Neural cell (in vitro differentiated cells): ENCODE measurements at regions not wholly inside any gene's neighbourhood (a gene's known extent, or its start where the extent isn't known, plus 50 kb on each side); places are given as distances from the start of the nearest gene placed in this dataset.

ENCODE experiments used
- H2AFZ ChIP-seq: fragments of 200-600, 300-800 bp; sonication (generic), shearing (Covaris generic); 2 replicates; pipeline ENCODE4 v1.6.0; 2014; ENCODE audit warnings: low read depth, mild to moderate bottlenecking, antibody characterized with exemption, low read length, moderate library complexity
- H3F3A ChIP-seq: fragments of 200-600 bp; shearing (Covaris generic); 2 replicates; pipeline ENCODE4 v1.6.1; 2016; ENCODE audit warnings: mild to moderate bottlenecking, moderate library complexity, mixed read lengths, antibody characterized with exemption, low read length; ENCODE audit not compliant: insufficient read depth, poor library complexity, severe bottlenecking
- H3K27ac ChIP-seq: fragments of 200-600, 300-800 bp; sonication (generic), shearing (Covaris generic); 2 replicates; pipeline ENCODE4 v1.5.1; 2014; ENCODE audit warnings: mild to moderate bottlenecking, low read length, moderate library complexity
- H3K27me3 ChIP-seq: fragments of 300-800, 200-600 bp; sonication (generic), shearing (Covaris generic); 2 replicates; pipeline ENCODE4 v1.6.0; 2014; ENCODE audit warnings: mild to moderate bottlenecking, low read depth, low read length, moderate library complexity; ENCODE audit not compliant: insufficient read depth
- H3K36me3 ChIP-seq: fragments of 300-800, 200-600 bp; sonication (generic), shearing (Covaris generic); 2 replicates; pipeline ENCODE4 v1.5.1; 2014; ENCODE audit warnings: mild to moderate bottlenecking, antibody characterized with exemption, low read length, moderate library complexity; ENCODE audit not compliant: insufficient read depth
- H3K4me2 ChIP-seq: fragments of 300-800, 200-600 bp; sonication (generic), shearing (Covaris generic); 2 replicates; pipeline ENCODE4 v1.6.0; 2014; ENCODE audit warnings: mild to moderate bottlenecking, low read length
- H3K4me3 ChIP-seq: fragments of 300-800, 200-600 bp; sonication (generic), shearing (Covaris generic); 2 replicates; pipeline ENCODE4 v1.5.1; 2014; ENCODE audit warnings: mild to moderate bottlenecking, low read length, moderate library complexity
- H3K79me2 ChIP-seq: fragments of 200-600 bp; shearing (Covaris generic); replicated peaks from 2 replicates; pipeline ENCODE4 v1.6.0; 2014; ENCODE audit warnings: mild to moderate bottlenecking, low read length, moderate library complexity; ENCODE audit not compliant: insufficient read depth
- H3K9ac ChIP-seq: fragments of 300-800, 200-600 bp; sonication (generic), shearing (Covaris generic); 2 replicates; pipeline ENCODE4 v1.6.1; 2016; ENCODE audit warnings: mild to moderate bottlenecking, low read length, mixed read lengths
- H3K9me2 ChIP-seq: fragments of 200-600 bp; shearing (Covaris generic); 2 replicates; pipeline ENCODE4 v1.6.1; 2016; ENCODE audit warnings: mild to moderate bottlenecking, low read length, mixed read lengths; ENCODE audit not compliant: insufficient read depth
- H3K9me3 ChIP-seq: fragments of 200-600, 300-800 bp; sonication (generic), shearing (Covaris generic); 2 replicates; pipeline ENCODE4 v1.6.1; 2016; ENCODE audit warnings: mild to moderate bottlenecking, mixed run types, low read length, moderate library complexity, mixed read lengths
- H4K20me1 ChIP-seq: fragments of 200-600 bp; shearing (Covaris generic); 2 replicates; pipeline ENCODE4 v1.6.1; 2016; ENCODE audit warnings: mild to moderate bottlenecking, mixed run types; ENCODE audit not compliant: insufficient read depth
- CTCF ChIP-seq: fragments of 450-650 bp; IDR thresholded peaks from 2 replicates; pipeline ENCODE4 v1.5.1; 2014; ENCODE audit warnings: antibody characterized with exemption, mild to moderate bottlenecking, moderate library complexity; ENCODE audit not compliant: poor library complexity, severe bottlenecking
- EP300 ChIP-seq: fragments of 450-650 bp; conservative IDR thresholded peaks from 2 replicates; pipeline ENCODE4 v1.6.1; 2014; ENCODE audit warnings: antibody characterized with exemption, mild to moderate bottlenecking, moderate library complexity; ENCODE audit not compliant: poor library complexity, severe bottlenecking
- EZH2 ChIP-seq: fragments of 200-600, 300-800 bp; shearing (Covaris generic), sonication (generic); IDR thresholded peaks from 2 replicates; pipeline ENCODE4 v1.6.1; 2014; ENCODE audit warnings: antibody characterized with exemption, low read length, borderline replicate concordance, mild to moderate bottlenecking; ENCODE audit not compliant: insufficient read depth, poor library complexity, severe bottlenecking
- MXI1 ChIP-seq: fragments of 450-650 bp; conservative IDR thresholded peaks from 2 replicates; pipeline ENCODE4 v1.6.1; 2014; ENCODE audit warnings: antibody characterized with exemption, mild to moderate bottlenecking; ENCODE audit not compliant: poor library complexity, severe bottlenecking
- POLR2AphosphoS5 ChIP-seq: IDR thresholded peaks from 2 replicates; pipeline ENCODE4 v1.6.1; 2012
- RAD21 ChIP-seq: fragments of 450-650 bp; conservative IDR thresholded peaks from 2 replicates; pipeline ENCODE4 v1.6.1; 2014; ENCODE audit warnings: antibody characterized with exemption, mild to moderate bottlenecking, moderate library complexity
- REST ChIP-seq: IDR thresholded peaks from 2 replicates; pipeline ENCODE4 v1.6.1; 2012; ENCODE audit warnings: borderline replicate concordance
- SMC3 ChIP-seq: fragments of 450-650 bp; conservative IDR thresholded peaks from 2 replicates; pipeline ENCODE4 v1.6.1; 2014; ENCODE audit warnings: antibody characterized with exemption, mild to moderate bottlenecking, moderate library complexity; ENCODE audit not compliant: poor library complexity
- TAF1 ChIP-seq: IDR thresholded peaks from 2 replicates; pipeline ENCODE4 v1.6.1; 2012; ENCODE audit warnings: low read depth

- TF ChIP-seq MXI1: no peak
- Histone ChIP-seq H3K27ac (no peak overlapping the region), H3K27me3 (no peaks in the 10 kb centered on the region), H3K9me2 (no peaks in the 10 kb centered on the region), H2AFZ (no peak overlapping the region), H4K20me1 (no peaks in the 10 kb centered on the region), H3K79me2 (no peaks in the 10 kb centered on the region), H3F3A (no peaks in the 10 kb centered on the region), H3K36me3 (no peaks in the 10 kb centered on the region), H3K4me3 (no peak overlapping the region), H3K4me2 (no peak overlapping the region), H3K9ac (no peak overlapping the region), H3K9me3 (no peaks in the 10 kb centered on the region)
Measured at GRCh38 chr6:126967296-126968005, 151.0 kb upstream of the RSPO3 start.

GRCh38 chr6:126976253-126976797 is 142.1 kb upstream of the RSPO3 start:
- H3K4me2 ChIP-seq: no peak overlapping the region

More at GRCh38 chr6:126976253-126976797, 142.1 kb upstream of the RSPO3 start:
- TF ChIP-seq RAD21 (no peak), SMC3 (no peak), MXI1 (no peak), CTCF (no peak), POLR2AphosphoS5 (no peak), TAF1 (no peak), EZH2 (no peak), REST (no peak), EP300 (no peak)
- no peak overlapping the region for H3K4me3 ChIP-seq
- H3F3A ChIP-seq: no peaks in the 10 kb centered on the region
- H3K27me3 ChIP-seq: no peaks in the 10 kb centered on the region
- H3K9ac ChIP-seq: no peak overlapping the region
- H2AFZ ChIP-seq: no peak overlapping the region
- no peaks in the 10 kb centered on the region for H3K36me3 ChIP-seq
- H3K27ac ChIP-seq: no peak overlapping the region
- H3K9me3 ChIP-seq: no peaks in the 10 kb centered on the region
- no peaks in the 10 kb centered on the region for H4K20me1 ChIP-seq
- no peaks in the 10 kb centered on the region for H3K9me2 ChIP-seq
- no peaks in the 10 kb centered on the region for H3K79me2 ChIP-seq
